Loucy (cell line): ENCODE measurements at regions not wholly inside any gene's neighbourhood (a gene's known extent, or its start where the extent isn't known, plus 50 kb on each side); places are given as distances from the start of the nearest gene placed in this dataset.
"Not testable (repeated sequence)": the region's sequence is repeated elsewhere in the genome, so short reads cannot be mapped to it uniquely, and the experiment has no call there.

Experiments
- H2AFZ ChIP-seq: fragments of 200-600 bp; sonication (generic); 2 replicates; pipeline ENCODE4 v1.6.0; 2016; ENCODE audit warnings: antibody characterized with exemption, mild to moderate bottlenecking, low read length, moderate library complexity
- H3F3A ChIP-seq: fragments of 200-600 bp; 2 replicates; pipeline ENCODE4 v1.6.0; 2016; ENCODE audit warnings: antibody characterized with exemption, low read depth, mild to moderate bottlenecking
- H3K27me3 ChIP-seq: fragments of 200-600 bp; sonication (generic); 2 replicates; pipeline ENCODE4 v1.6.1; 2014; ENCODE audit warnings: low read length, mild to moderate bottlenecking; ENCODE audit not compliant: insufficient read depth, poor library complexity, severe bottlenecking
- H3K36me3 ChIP-seq: fragments of 200-600 bp; sonication (generic); 2 replicates; pipeline ENCODE4 v1.6.1; 2016; ENCODE audit warnings: low read length; ENCODE audit not compliant: insufficient read depth
- H3K4me1 ChIP-seq: fragments of 200-600 bp; sonication (generic); 2 replicates; pipeline ENCODE4 v1.5.1; 2014; ENCODE audit warnings: low read length, mild to moderate bottlenecking; ENCODE audit not compliant: insufficient read depth, poor library complexity, severe bottlenecking
- H3K4me2 ChIP-seq: fragments of 200-600 bp; sonication (generic); 2 replicates; pipeline ENCODE4 v1.6.0; 2014; ENCODE audit warnings: antibody characterized with exemption, low read length, low read depth, mild to moderate bottlenecking; ENCODE audit not compliant: poor library complexity, severe bottlenecking
- H3K4me3 ChIP-seq: fragments of 200-600 bp; sonication (generic); 2 replicates; pipeline ENCODE4 v1.5.1; 2014; ENCODE audit warnings: low read length, mild to moderate bottlenecking, mixed read lengths; ENCODE audit not compliant: poor library complexity, severe bottlenecking
- H3K79me2 ChIP-seq: fragments of 200-600 bp; sonication (generic); 2 replicates; pipeline ENCODE4 v1.6.1; 2014; ENCODE audit warnings: low read length; ENCODE audit not compliant: insufficient read depth
- H3K9ac ChIP-seq: fragments of 200-600 bp; sonication (generic); 2 replicates; pipeline ENCODE4 v1.6.0; 2014; ENCODE audit warnings: mild to moderate bottlenecking, low read depth, low read length, moderate library complexity; ENCODE audit not compliant: poor library complexity, severe bottlenecking
- H3K9me2 ChIP-seq: fragments of 200-600 bp; sonication (generic); replicated peaks from 2 replicates; pipeline ENCODE4 v1.6.1; 2016; ENCODE audit warnings: low read depth, low read length, mixed read lengths
- H3K9me3 ChIP-seq: fragments of 200-600 bp; sonication (generic); 2 replicates; pipeline ENCODE4 v1.6.1; 2014; ENCODE audit warnings: mild to moderate bottlenecking, antibody characterized with exemption, low read length, low read depth; ENCODE audit not compliant: insufficient read depth
- H4K20me1 ChIP-seq: fragments of 200-600 bp; sonication (generic); 2 replicates; pipeline ENCODE4 v1.6.0; 2014; ENCODE audit warnings: antibody characterized with exemption, low read length, mild to moderate bottlenecking; ENCODE audit not compliant: insufficient read depth, poor library complexity, severe bottlenecking
- EZH2phosphoT487 ChIP-seq: fragments of 200-600 bp; IDR thresholded peaks from 2 replicates; pipeline ENCODE4 v1.6.1; 2018; ENCODE audit warnings: antibody characterized with exemption, mild to moderate bottlenecking, moderate library complexity, borderline replicate concordance
- TF ChIP-seq, protein P1 (sequence below): fragments of 200-600 bp; sonication (generic); conservative IDR thresholded peaks from 2 replicates; pipeline ENCODE4 v1.5.1; 2014; ENCODE audit warnings: mild to moderate bottlenecking, antibody characterized with exemption, low read length

DNA sequence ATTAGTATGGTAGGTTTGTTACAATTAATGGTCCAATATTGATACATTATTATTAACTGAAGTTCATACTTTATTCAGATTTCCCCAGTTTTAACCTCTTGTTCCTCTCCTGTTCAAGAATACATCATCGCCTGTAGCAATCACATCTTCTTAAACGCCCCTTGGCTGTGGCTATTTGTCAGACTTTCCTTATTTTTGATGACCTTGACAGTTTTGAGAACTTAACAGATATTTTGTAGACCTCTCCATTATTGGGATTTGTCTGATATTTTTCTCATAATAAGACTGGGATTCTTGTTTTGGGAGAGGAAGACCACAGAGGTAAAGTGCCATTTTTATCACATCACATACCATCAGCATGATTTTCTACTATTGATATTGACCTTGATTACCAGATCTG is 112.3 kb upstream of the MARCHF11 start:
- H3K36me3 ChIP-seq = no peaks in the 10 kb centered on the region
- no peaks in the 10 kb centered on the region for H3F3A ChIP-seq
- no peaks in the 10 kb centered on the region for H4K20me1 ChIP-seq
- H3K4me1 ChIP-seq = no peaks in the 10 kb centered on the region
- no peak overlapping the region for H3K4me3 ChIP-seq
- H3K9ac ChIP-seq = no peak overlapping the region
- H3K27me3 ChIP-seq = no peaks in the 10 kb centered on the region
- no peaks in the 10 kb centered on the region for H3K79me2 ChIP-seq
- TF ChIP-seq, protein P1, sequence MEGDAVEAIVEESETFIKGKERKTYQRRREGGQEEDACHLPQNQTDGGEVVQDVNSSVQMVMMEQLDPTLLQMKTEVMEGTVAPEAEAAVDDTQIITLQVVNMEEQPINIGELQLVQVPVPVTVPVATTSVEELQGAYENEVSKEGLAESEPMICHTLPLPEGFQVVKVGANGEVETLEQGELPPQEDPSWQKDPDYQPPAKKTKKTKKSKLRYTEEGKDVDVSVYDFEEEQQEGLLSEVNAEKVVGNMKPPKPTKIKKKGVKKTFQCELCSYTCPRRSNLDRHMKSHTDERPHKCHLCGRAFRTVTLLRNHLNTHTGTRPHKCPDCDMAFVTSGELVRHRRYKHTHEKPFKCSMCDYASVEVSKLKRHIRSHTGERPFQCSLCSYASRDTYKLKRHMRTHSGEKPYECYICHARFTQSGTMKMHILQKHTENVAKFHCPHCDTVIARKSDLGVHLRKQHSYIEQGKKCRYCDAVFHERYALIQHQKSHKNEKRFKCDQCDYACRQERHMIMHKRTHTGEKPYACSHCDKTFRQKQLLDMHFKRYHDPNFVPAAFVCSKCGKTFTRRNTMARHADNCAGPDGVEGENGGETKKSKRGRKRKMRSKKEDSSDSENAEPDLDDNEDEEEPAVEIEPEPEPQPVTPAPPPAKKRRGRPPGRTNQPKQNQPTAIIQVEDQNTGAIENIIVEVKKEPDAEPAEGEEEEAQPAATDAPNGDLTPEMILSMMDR = no peak
- TF ChIP-seq EZH2phosphoT487 = no peak
- H3K9me3 ChIP-seq = peaks cover 5% of the 10 kb centered on the region; the same call in 1 of the 2 replicates
- H3K9me2 ChIP-seq = no peaks in the 10 kb centered on the region
- no peak overlapping the region for H3K4me2 ChIP-seq
- H2AFZ ChIP-seq = no peak overlapping the region

DNA sequence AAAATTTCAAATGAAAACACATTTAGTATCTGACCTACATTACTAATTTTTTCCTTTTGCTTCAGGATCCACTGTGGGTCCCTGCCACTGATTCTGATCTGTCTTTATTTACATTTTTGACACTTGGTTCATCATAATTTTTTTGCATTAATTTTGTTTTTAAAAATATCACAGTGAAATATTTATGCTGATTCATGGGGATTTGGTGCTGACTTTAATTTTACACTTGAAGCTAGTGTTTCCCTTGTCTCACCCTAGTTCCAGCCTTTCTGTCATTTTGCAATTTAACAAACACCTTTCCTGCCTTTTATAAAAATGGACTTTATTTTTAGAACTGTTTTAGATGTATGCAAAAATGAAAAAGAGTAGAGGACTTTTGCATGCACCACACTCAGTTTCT is 111.9 kb upstream of the MARCHF11 start:
- no peak for TF ChIP-seq EZH2phosphoT487
- TF ChIP-seq, protein P1 = no peak
- Histone ChIP-seq H3K9me2 (no peaks in the 10 kb centered on the region), H2AFZ (no peak overlapping the region)

DNA sequence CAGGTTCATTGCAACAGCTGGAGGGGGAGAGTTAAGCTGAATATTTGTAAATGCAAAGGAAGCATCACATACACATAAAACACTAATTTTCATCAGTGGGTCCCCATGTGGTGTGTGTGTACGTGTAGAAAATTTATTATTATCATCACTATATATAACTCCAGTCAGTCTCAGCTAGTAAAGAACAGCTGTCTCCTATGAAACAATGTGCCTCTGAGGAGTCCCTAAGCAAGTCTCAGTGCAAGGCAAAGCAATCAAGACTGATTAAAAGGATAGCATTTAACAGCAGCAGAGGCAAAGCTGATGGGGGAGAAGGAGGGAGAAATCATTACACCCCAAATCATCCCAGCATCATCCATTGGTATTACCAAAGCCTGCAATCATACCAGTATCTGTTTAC is 104.2 kb upstream of the MARCHF11 start:
- Histone ChIP-seq H3K4me1 (no peaks in the 10 kb centered on the region), H3K4me3 (no peak overlapping the region), H3K27me3 (no peaks in the 10 kb centered on the region), H3K9me2 (no peaks in the 10 kb centered on the region), H3F3A (no peaks in the 10 kb centered on the region), H4K20me1 (no peaks in the 10 kb centered on the region), H3K4me2 (no peak overlapping the region), H3K9me3 (no peaks in the 10 kb centered on the region), H3K36me3 (no peaks in the 10 kb centered on the region), H3K79me2 (no peaks in the 10 kb centered on the region), H2AFZ (no peak overlapping the region), H3K9ac (no peak overlapping the region)
- no peak for TF ChIP-seq EZH2phosphoT487
- TF ChIP-seq, protein P1 = no peak

More for the DNA sequence above, 111.9 kb upstream of the MARCHF11 start:
- H3K79me2 ChIP-seq = no peaks in the 10 kb centered on the region
- no peaks in the 10 kb centered on the region for H3F3A ChIP-seq
- no peaks in the 10 kb centered on the region for H3K27me3 ChIP-seq
- H3K4me3 ChIP-seq = no peak overlapping the region
- no peaks in the 10 kb centered on the region for H3K4me1 ChIP-seq
- peaks cover 3% of the 10 kb centered on the region; the same call in 1 of the 2 replicates for H3K9me3 ChIP-seq
- no peak overlapping the region for H3K4me2 ChIP-seq
- no peaks in the 10 kb centered on the region for H4K20me1 ChIP-seq
- H3K36me3 ChIP-seq = no peaks in the 10 kb centered on the region
- H3K9ac ChIP-seq = no peak overlapping the region

DNA sequence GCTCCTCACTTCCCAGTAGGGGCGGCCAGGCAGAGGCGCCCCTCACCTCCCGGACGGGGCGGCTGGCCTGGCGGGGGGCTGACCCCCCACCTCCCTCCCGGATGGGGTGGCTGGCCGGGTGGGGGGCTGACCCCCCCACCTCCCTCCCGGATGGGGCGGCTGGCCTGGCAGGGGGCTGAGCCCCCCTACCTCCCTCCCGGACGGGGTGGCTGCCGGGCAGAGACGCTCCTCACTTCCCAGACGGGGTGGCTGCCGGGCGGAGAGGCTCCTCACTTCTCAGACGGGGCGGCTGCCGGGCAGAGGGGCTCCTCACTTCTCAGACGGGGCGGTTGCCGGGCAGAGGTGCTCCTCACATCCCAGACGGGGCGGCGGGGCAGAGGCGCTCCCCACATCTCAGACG is 97.3 kb upstream of the MARCHF11 start:
- not testable (repeated sequence) for H4K20me1 ChIP-seq, H3K27me3 ChIP-seq, H3K9me3 ChIP-seq, H3F3A ChIP-seq, H3K9me2 ChIP-seq, H3K4me2 ChIP-seq, H3K79me2 ChIP-seq, H3K36me3 ChIP-seq, H3K4me1 ChIP-seq, H2AFZ ChIP-seq, H3K4me3 ChIP-seq, H3K9ac ChIP-seq
